Stimulated activated CD4-positive, alpha-beta T cell treated with anti-CD3 and anti-CD28 coated beads, Interleukin-15, amount 100 ng/mL, for 48 hours (primary cell): ENCODE measurements at regions not wholly inside any gene's neighbourhood (a gene's known extent, or its start where the extent isn't known, plus 50 kb on each side); places are given as distances from the start of the nearest gene placed in this dataset.

Experiments used
- DNase-seq, 2 donors: peaks; one replicate each; pipeline ENCODE4 v3.0.0-alpha.2; 2020; ENCODE audit warnings: low read depth in 2 of 2

GRCh38 chr7:113464096-113464855 lies 345.9 kb upstream of the SMIM30 start:
- DNase-seq = no peak

- no peak for DNase-seq
Observed at GRCh38 chr7:113460067-113460466, 341.7 kb upstream of the SMIM30 start.

- no peak for DNase-seq
Observed at GRCh38 chr7:113456533-113456932, 338.2 kb upstream of the SMIM30 start.

- no peak for DNase-seq
Observed at GRCh38 chr7:113454597-113455169, 336.3 kb upstream of the SMIM30 start.

- no peak for DNase-seq
Observed at GRCh38 chr7:113452245-113452644, 333.9 kb upstream of the SMIM30 start.

GRCh38 chr7:113446791-113447190 lies 328.4 kb upstream of the SMIM30 start:
- DNase-seq = no peak

- DNase-seq = no peak
Observed at GRCh38 chr7:113446391-113446790, 328.0 kb upstream of the SMIM30 start.

- no peak for DNase-seq
Observed at GRCh38 chr7:113444261-113444660, 325.9 kb upstream of the SMIM30 start.

GRCh38 chr7:113440173-113440572 lies 321.8 kb upstream of the SMIM30 start:
- DNase-seq = no peak

- DNase-seq = no peak
Observed at GRCh38 chr7:113431406-113431805, 313.1 kb upstream of the SMIM30 start.

GRCh38 chr7:113424185-113424817 lies 305.9 kb upstream of the SMIM30 start:
- DNase-seq = no peak

- peak; percentile 64 to 70 for DNase-seq
Observed at GRCh38 chr7:113421696-113422330, 303.5 kb upstream of the SMIM30 start.

GRCh38 chr7:113414401-113415035 lies 296.2 kb upstream of the SMIM30 start:
- no peak for DNase-seq

GRCh38 chr7:113412410-113412809 lies 294.1 kb upstream of the SMIM30 start:
- no peak for DNase-seq

- no peak for DNase-seq
Observed at GRCh38 chr7:113410796-113411195, 292.4 kb upstream of the SMIM30 start.

- DNase-seq = no peak
Observed at GRCh38 chr7:113408999-113409398, 290.6 kb upstream of the SMIM30 start.

GRCh38 chr7:113405296-113406056 lies 287.1 kb upstream of the SMIM30 start:
- DNase-seq = no peak

- DNase-seq = no peak
Observed at GRCh38 chr7:113404245-113404644, 285.9 kb upstream of the SMIM30 start.

- DNase-seq = no peak
Observed at GRCh38 chr7:113402482-113402881, 284.1 kb upstream of the SMIM30 start.

GRCh38 chr7:113402005-113402404 lies 283.7 kb upstream of the SMIM30 start:
- no peak for DNase-seq

GRCh38 chr7:113394856-113395255 lies 276.5 kb upstream of the SMIM30 start:
- no peak for DNase-seq
